ENCODE measurements at regions not wholly inside any gene's neighbourhood (a gene's known extent, or its start where the extent isn't known, plus 50 kb on each side); places are given as distances from the start of the nearest gene placed in this dataset.

DNA sequence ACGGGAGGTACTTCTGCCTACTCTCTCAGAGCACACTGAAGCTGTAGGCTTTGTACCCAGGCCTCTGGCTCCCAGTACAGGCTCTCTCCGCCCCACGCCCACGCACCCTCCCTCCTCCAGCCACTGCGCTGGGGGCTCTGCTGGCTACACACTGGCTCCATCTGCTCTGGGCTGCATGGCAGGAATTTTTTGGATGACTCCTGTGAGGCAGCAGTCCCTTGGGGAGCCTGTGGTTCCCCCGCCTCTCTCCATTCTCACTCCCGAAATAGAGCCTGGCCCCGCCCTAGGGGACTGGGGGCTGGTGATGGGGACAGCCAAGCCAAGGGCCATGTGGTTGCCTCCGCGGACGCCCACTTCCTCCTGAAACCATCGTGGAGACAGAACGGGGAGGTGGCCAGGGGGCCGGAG, 58.1 kb upstream of the ADRA2C start:
- no peak for TF ChIP-seq POLR2AphosphoS5 (IDR thresholded peaks at IDR 0.05)
- TF ChIP-seq, protein P1, sequence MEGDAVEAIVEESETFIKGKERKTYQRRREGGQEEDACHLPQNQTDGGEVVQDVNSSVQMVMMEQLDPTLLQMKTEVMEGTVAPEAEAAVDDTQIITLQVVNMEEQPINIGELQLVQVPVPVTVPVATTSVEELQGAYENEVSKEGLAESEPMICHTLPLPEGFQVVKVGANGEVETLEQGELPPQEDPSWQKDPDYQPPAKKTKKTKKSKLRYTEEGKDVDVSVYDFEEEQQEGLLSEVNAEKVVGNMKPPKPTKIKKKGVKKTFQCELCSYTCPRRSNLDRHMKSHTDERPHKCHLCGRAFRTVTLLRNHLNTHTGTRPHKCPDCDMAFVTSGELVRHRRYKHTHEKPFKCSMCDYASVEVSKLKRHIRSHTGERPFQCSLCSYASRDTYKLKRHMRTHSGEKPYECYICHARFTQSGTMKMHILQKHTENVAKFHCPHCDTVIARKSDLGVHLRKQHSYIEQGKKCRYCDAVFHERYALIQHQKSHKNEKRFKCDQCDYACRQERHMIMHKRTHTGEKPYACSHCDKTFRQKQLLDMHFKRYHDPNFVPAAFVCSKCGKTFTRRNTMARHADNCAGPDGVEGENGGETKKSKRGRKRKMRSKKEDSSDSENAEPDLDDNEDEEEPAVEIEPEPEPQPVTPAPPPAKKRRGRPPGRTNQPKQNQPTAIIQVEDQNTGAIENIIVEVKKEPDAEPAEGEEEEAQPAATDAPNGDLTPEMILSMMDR (IDR thresholded peaks at IDR 0.05): no peak
- no peak for TF ChIP-seq POLR2A (IDR thresholded peaks at IDR 0.05)
- no peak for TF ChIP-seq EP300 (IDR thresholded peaks at IDR 0.05)

Measured in sigmoid colon (tissue), 4 donors.